ENCODE measurements at regions not wholly inside any gene's neighbourhood (a gene's known extent, or its start where the extent isn't known, plus 50 kb on each side); places are given as distances from the start of the nearest gene placed in this dataset.

DNA sequence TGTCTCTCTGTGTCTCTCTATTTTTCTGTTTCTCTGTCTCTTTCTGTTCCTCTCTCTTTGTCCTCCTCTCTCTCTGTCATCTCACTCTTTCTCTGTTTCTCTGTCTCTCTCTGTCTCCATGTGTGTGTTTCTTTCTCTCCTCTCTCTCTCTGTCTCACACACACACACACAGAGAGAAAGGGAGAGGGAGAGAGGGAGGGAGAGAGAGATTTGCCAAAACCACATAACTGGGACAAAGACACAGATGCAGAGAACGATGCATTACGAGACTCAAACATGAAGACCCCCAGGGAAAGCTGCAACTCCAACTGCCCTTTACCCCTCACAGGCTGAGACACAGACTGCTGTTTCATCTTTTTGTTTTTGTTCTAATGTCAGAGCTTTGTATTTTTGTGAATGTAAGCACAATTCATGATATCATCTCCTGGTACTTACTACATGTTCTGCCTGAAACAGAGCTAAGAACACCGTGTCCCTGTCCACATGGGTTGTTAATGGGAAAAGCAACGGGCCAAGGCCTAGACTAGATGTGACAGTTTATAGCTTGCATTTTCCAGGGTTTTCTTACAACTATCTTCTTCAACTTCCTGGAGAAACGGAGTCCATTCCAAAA, 177.1 kb upstream of the ARID1B start:
- Mint-ChIP-seq H3K4me1 (peaks cover 21% of the 10 kb centered on the region), H3K27me3 (ENCODE audit: low read depth) (peaks cover 14% of the 10 kb centered on the region), H3K27ac (no peak overlapping the region), H3K4me3 (no peak overlapping the region), H3K36me3 (no peaks in the 10 kb centered on the region), H3K9me3 (peaks cover 5% of the 10 kb centered on the region)
- TF ChIP-seq, protein P1, sequence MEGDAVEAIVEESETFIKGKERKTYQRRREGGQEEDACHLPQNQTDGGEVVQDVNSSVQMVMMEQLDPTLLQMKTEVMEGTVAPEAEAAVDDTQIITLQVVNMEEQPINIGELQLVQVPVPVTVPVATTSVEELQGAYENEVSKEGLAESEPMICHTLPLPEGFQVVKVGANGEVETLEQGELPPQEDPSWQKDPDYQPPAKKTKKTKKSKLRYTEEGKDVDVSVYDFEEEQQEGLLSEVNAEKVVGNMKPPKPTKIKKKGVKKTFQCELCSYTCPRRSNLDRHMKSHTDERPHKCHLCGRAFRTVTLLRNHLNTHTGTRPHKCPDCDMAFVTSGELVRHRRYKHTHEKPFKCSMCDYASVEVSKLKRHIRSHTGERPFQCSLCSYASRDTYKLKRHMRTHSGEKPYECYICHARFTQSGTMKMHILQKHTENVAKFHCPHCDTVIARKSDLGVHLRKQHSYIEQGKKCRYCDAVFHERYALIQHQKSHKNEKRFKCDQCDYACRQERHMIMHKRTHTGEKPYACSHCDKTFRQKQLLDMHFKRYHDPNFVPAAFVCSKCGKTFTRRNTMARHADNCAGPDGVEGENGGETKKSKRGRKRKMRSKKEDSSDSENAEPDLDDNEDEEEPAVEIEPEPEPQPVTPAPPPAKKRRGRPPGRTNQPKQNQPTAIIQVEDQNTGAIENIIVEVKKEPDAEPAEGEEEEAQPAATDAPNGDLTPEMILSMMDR (IDR thresholded peaks at IDR 0.05; ENCODE audit: unreplicated experiment), result no peak
- no peak for DNase-seq (ENCODE audit: low spot score in 2 of 2, unreplicated experiment in 2 of 2)

DNA sequence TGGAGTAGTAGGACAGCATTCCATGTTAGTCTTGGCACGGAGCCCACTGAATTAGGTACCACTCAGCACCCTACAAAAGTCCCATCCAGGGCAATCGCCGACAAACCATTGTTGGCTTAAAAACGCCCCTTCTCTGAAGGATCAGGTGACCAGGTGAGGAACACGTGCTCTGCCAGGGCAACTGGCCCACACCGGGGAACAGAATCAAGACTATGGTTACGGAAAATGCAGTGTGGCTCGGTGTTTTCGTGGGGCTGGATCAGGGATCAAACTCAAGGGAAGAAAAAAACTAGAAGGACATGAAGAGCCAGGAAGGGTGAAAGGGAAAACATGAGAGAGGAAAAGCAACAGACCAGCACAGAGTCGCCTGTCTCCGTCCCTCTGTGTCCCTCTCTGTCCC, 177.8 kb upstream of the ARID1B start:
- Mint-ChIP-seq H3K27ac (no peak overlapping the region), H3K9me3 (peaks cover 2% of the 10 kb centered on the region), H3K36me3 (no peaks in the 10 kb centered on the region), H3K4me3 (no peak overlapping the region), H3K4me1 (peaks cover 21% of the 10 kb centered on the region), H3K27me3 (ENCODE audit: low read depth) (peaks cover 14% of the 10 kb centered on the region)
- no peak for DNase-seq (ENCODE audit: low spot score in 2 of 2, unreplicated experiment in 2 of 2)
- TF ChIP-seq, protein P1 (IDR thresholded peaks at IDR 0.05; ENCODE audit: unreplicated experiment), result no peak

DNA sequence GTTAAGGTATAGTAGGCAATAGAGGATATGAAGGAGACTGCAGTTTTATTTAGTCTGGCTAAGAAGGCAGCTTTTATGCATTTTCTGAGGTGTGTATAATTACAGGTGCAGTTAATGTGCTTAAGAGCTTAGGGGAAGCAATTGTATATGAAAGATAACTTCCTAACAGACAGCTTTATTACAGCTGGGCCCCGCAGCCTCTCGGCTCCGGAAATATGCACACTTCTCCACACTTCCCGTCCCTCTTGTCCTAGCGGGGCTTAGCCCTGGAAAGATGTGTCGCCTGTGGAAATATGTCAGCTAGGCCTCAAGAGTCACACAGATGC, 178.4 kb upstream of the ARID1B start:
- H3K36me3 Mint-ChIP-seq, result no peaks in the 10 kb centered on the region
- H3K4me1 Mint-ChIP-seq, result peaks cover 21% of the 10 kb centered on the region
- peaks cover 17% of the 10 kb centered on the region for H3K27me3 Mint-ChIP-seq (ENCODE audit: low read depth)
- no peaks in the 10 kb centered on the region for H3K9me3 Mint-ChIP-seq
- H3K27ac Mint-ChIP-seq, result no peak overlapping the region
- H3K4me3 Mint-ChIP-seq, result no peak overlapping the region
- TF ChIP-seq, protein P1 (IDR thresholded peaks at IDR 0.05; ENCODE audit: unreplicated experiment), result no peak
- DNase-seq (ENCODE audit: low spot score in 2 of 2, unreplicated experiment in 2 of 2), result no peak

DNA sequence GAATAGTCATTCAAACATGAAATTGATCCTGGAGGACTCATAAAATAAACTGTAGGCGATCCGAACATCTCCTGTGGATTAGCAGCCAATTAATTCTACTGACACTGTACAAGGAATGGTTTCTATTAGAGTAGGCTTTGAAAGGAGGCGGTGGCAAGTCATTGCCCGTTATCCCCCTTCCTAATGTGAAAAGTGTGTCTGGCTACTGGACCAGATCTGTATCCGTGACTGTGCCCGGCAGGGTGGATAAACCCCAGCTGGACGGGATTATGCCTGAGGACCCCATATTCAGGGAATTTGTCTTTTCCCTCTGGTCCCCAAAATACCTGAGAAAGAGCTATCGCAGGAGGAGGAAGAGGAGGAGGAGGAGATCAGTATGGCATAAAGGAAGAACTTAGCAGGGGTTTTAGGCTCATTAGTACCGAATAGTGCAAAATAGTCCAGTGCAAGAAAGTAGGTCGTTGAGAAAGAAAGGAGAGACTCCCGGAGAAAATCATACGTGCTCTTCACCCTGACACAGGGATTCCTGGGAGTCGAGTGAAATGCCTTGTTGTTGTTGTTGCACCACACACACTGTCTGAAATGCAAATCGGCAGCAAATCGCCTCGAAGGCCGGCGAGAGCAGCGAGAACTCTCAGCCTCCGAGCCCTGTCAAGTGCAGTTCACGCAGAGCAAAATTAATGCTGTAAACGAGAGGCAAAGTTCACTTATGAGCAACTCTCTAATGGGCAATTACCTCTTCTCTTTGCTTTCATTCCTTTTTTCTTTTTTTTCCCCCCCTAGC, 178.9 kb upstream of the ARID1B start:
- DNase-seq (ENCODE audit: low spot score in 2 of 2, unreplicated experiment in 2 of 2), result no peak

DNA sequence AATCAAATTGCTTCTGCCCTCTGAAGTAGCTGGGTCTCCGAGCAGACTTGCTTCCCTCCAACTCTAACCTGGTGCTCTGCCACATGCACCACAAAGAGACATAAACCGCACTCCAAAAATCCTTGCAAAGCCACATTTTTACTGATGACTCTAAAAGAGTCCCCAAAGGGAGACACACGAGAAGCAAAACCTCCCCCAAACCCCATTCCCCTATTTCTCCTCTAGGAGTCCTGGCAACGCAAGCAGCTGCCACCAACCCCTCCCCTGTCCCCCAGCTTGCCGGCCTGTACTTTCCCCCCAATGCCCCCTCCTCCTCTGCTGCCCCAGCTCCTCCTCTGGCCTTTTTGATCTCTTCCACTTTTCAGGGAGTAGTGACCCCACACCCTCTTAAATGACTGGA, 180.1 kb upstream of the ARID1B start:
- TF ChIP-seq, protein P1 (IDR thresholded peaks at IDR 0.05; ENCODE audit: unreplicated experiment), result no peak
- H3K4me3 Mint-ChIP-seq, result no peak overlapping the region
- H3K4me1 Mint-ChIP-seq, result peaks cover 21% of the 10 kb centered on the region
- peaks cover 28% of the 10 kb centered on the region for H3K27me3 Mint-ChIP-seq (ENCODE audit: low read depth)
- no peak for DNase-seq (ENCODE audit: low spot score in 2 of 2, unreplicated experiment in 2 of 2)
- H3K36me3 Mint-ChIP-seq, result no peaks in the 10 kb centered on the region
- H3K27ac Mint-ChIP-seq, result no peak overlapping the region
- H3K9me3 Mint-ChIP-seq, result no peaks in the 10 kb centered on the region

More for the DNA sequence above, 178.9 kb upstream of the ARID1B start:
- no peaks in the 10 kb centered on the region for H3K36me3 Mint-ChIP-seq
- H3K4me3 Mint-ChIP-seq, result no peak overlapping the region
- no peaks in the 10 kb centered on the region for H3K9me3 Mint-ChIP-seq
- H3K27ac Mint-ChIP-seq, result no peak overlapping the region
- peaks cover 20% of the 10 kb centered on the region for H3K27me3 Mint-ChIP-seq (ENCODE audit: low read depth)
- TF ChIP-seq, protein P1 (IDR thresholded peaks at IDR 0.05; ENCODE audit: unreplicated experiment), result no peak
- H3K4me1 Mint-ChIP-seq, result peaks cover 21% of the 10 kb centered on the region

All from mesothelial cell of epicardium (in vitro differentiated cells).